SK-N-SH treated with all-trans-retinoic acid at 6 μM for 48 hours (cell line): ENCODE measurements at regions not wholly inside any gene's neighbourhood (a gene's known extent, or its start where the extent isn't known, plus 50 kb on each side); places are given as distances from the start of the nearest gene placed in this dataset.

ENCODE experiments used
- ATAC-seq: fragments of 200-7000 bp; cut with Tn5 transposase; 3 replicates; pipeline ENCODE4 v1.9.1; 2020; ENCODE audit warnings: mild to moderate bottlenecking, moderate library complexity
- ARNTL ChIP-seq: fragments of 450-650 bp; formaldehyde crosslinking; IDR thresholded peaks from 2 replicates; pipeline ENCODE4 v1.5.0; 2020; ENCODE audit warnings: low read depth, mild to moderate bottlenecking, moderate library complexity, borderline replicate concordance
- BACH2 ChIP-seq: fragments of 250-450 bp; sonication (Bioruptor Pico); IDR thresholded peaks from 2 replicates; pipeline ENCODE4 v1.9.0; 2021; ENCODE audit warnings: mild to moderate bottlenecking, borderline replicate concordance
- CSDC2 ChIP-seq: fragments of 250-450 bp; sonication (Bioruptor Pico); IDR thresholded peaks from 2 replicates; pipeline ENCODE4 v1.5.0; 2020; ENCODE audit warnings: mild to moderate bottlenecking, moderate library complexity
- CSRNP3 ChIP-seq: fragments of 250-450 bp; sonication (Bioruptor Pico); IDR thresholded peaks from 2 replicates; pipeline ENCODE4 v1.5.1; 2021; ENCODE audit warnings: mild to moderate bottlenecking, moderate library complexity
- ESRRG ChIP-seq: fragments of 250-450 bp; sonication (Bioruptor Pico); IDR thresholded peaks from 2 replicates; pipeline ENCODE4 v1.6.1; 2021; ENCODE audit warnings: mild to moderate bottlenecking
- ISL1 ChIP-seq: fragments of 250-450 bp; sonication (Bioruptor Pico); IDR thresholded peaks from 2 replicates; pipeline ENCODE4 v2.1.2; 2022; ENCODE audit warnings: mild to moderate bottlenecking, moderate library complexity
- OSR1 ChIP-seq: fragments of 250-450 bp; sonication (Bioruptor Pico); IDR thresholded peaks from 2 replicates; pipeline ENCODE4 v1.8.0; 2022; ENCODE audit warnings: moderate library complexity, mild to moderate bottlenecking, inconsistent platforms
- PATZ1 ChIP-seq: fragments of 250-450 bp; sonication (Bioruptor Pico); IDR thresholded peaks from 2 replicates; pipeline ENCODE4 v1.8.0; 2020; ENCODE audit warnings: mild to moderate bottlenecking, moderate library complexity, borderline replicate concordance
- POU6F1 ChIP-seq: fragments of 250-450 bp; sonication (Bioruptor Pico); IDR thresholded peaks from 2 replicates; pipeline ENCODE4 v1.8.0; 2021; ENCODE audit warnings: low read depth, mild to moderate bottlenecking, moderate library complexity, borderline replicate concordance
- PPARA ChIP-seq: fragments of 250-450 bp; sonication (Bioruptor Pico); IDR thresholded peaks from 2 replicates; pipeline ENCODE4 v1.5.0; 2020; ENCODE audit warnings: mild to moderate bottlenecking, borderline replicate concordance
- RARB ChIP-seq: fragments of 250-450 bp; sonication (Bioruptor Pico); IDR thresholded peaks from 2 replicates; pipeline ENCODE4 v1.8.0; 2021; ENCODE audit warnings: mild to moderate bottlenecking, moderate library complexity
- SNAI2 ChIP-seq: fragments of 250-450 bp; sonication (Bioruptor Pico); IDR thresholded peaks from 2 replicates; pipeline ENCODE4 v1.5.0; 2020; ENCODE audit warnings: mild to moderate bottlenecking, moderate library complexity
- TCF4 ChIP-seq: fragments of 250-450 bp; sonication (Bioruptor Pico); IDR thresholded peaks from 2 replicates; pipeline ENCODE4 v1.8.0; 2021; ENCODE audit warnings: mild to moderate bottlenecking, moderate library complexity, borderline replicate concordance
- TOX ChIP-seq: fragments of 250-450 bp; sonication (Bioruptor Pico); IDR thresholded peaks from 2 replicates; pipeline ENCODE4 v1.8.0; 2021; ENCODE audit warnings: mild to moderate bottlenecking, moderate library complexity, borderline replicate concordance
- TSHZ2 ChIP-seq: fragments of 250-450 bp; sonication (Bioruptor Pico); IDR thresholded peaks from 2 replicates; pipeline ENCODE4 v1.5.0; 2020; ENCODE audit warnings: mild to moderate bottlenecking, moderate library complexity
- ZC3H10 ChIP-seq: fragments of 250-450 bp; sonication (Bioruptor Pico); IDR thresholded peaks from 2 replicates; pipeline ENCODE4 v1.5.1; 2021; ENCODE audit warnings: mild to moderate bottlenecking, moderate library complexity
- ZFP3 ChIP-seq: fragments of 250-450 bp; sonication (Bioruptor Pico); IDR thresholded peaks from 2 replicates; pipeline ENCODE4 v1.5.0; 2020; ENCODE audit warnings: mild to moderate bottlenecking, moderate library complexity
- ZFP30 ChIP-seq: fragments of 450-650 bp; formaldehyde crosslinking; IDR thresholded peaks from 2 replicates; pipeline ENCODE4 v1.5.0; 2022; ENCODE audit warnings: mild to moderate bottlenecking, moderate library complexity
- ZNF70 ChIP-seq: fragments of 450-650 bp; formaldehyde crosslinking; IDR thresholded peaks from 2 replicates; pipeline ENCODE4 v1.5.0; 2020; ENCODE audit warnings: mild to moderate bottlenecking, moderate library complexity
- ZNF8 ChIP-seq: fragments of 450-650 bp; formaldehyde crosslinking; IDR thresholded peaks from 2 replicates; pipeline ENCODE4 v1.5.0; 2020; ENCODE audit warnings: mild to moderate bottlenecking, moderate library complexity

- TF ChIP-seq ISL1 (CRISPR knock-in tag) = no peak
- TF ChIP-seq, all 23 proteins: peak for 0
- no peak for ATAC-seq
Observed at GRCh38 chr1:163906283-163906682, 584.5 kb downstream of the NUF2 start.

GRCh38 chr1:163912170-163912884 lies 590.6 kb downstream of the NUF2 start:
- TF ChIP-seq PATZ1 (no peak), BACH2 (CRISPR knock-in tag) (no peak)

GRCh38 chr1:163914785-163915413 lies 593.1 kb downstream of the NUF2 start:
- TF ChIP-seq ZNF8 (CRISPR knock-in tag) = no peak
- TF ChIP-seq OSR1 = no peak
- TF ChIP-seq RARB = no peak
- no peak for TF ChIP-seq TOX (CRISPR knock-in tag)
- TF ChIP-seq ZC3H10 (CRISPR knock-in tag) = no peak
- no peak for TF ChIP-seq ESRRG (CRISPR knock-in tag)
- no peak for TF ChIP-seq POU6F1 (CRISPR knock-in tag)
- no peak for TF ChIP-seq CSRNP3 (CRISPR knock-in tag)
- no peak for TF ChIP-seq BACH2 (CRISPR knock-in tag)
- TF ChIP-seq SNAI2 (CRISPR knock-in tag) = no peak
- TF ChIP-seq ARNTL (CRISPR knock-in tag) = no peak
- TF ChIP-seq ZNF70 (CRISPR knock-in tag) = no peak
- TF ChIP-seq PATZ1 = no peak
- TF ChIP-seq ZFP30 (CRISPR knock-in tag) = no peak
- TF ChIP-seq TSHZ2 (CRISPR knock-in tag) = no peak
- TF ChIP-seq CSDC2 (CRISPR knock-in tag) = no peak
- TF ChIP-seq ZFP3 (CRISPR knock-in tag) = no peak
- TF ChIP-seq TCF4 (CRISPR knock-in tag) = no peak
- no peak for TF ChIP-seq PPARA (CRISPR knock-in tag)
- ATAC-seq = no peak

More at GRCh38 chr1:163912170-163912884, 590.6 kb downstream of the NUF2 start:
- ATAC-seq = no peak
